Posterior vena cava (tissue), 2 donors: ENCODE measurements at regions not wholly inside any gene's neighbourhood (a gene's known extent, or its start where the extent isn't known, plus 50 kb on each side); places are given as distances from the start of the nearest gene placed in this dataset.

Experiments
- DNase-seq: peaks from one replicate; pipeline ENCODE4 v3.0.0-alpha.2; 2020; ENCODE audit warnings: low spot score
- intact Hi-C, 2 donors: fragments of 100-400 bp; cut with DNase I; formaldehyde crosslinking; loops; one replicate each; pipeline versions ENCODE4 v1.14.1 to v1.14.2; 2022 to 2023
- donor health status: DM: yes; HTN: yes; CAD: no.
- donor health status: DM: yes; HTN: yes; CAD: no.

GRCh38 chrX:139298437-139298836 is 232.1 kb upstream of the F9 start:
- intact Hi-C loops = no loop called here
- DNase-seq = no peak

- intact Hi-C loops = no loop called here
- no peak for DNase-seq
Measured at GRCh38 chrX:139297638-139298037, 232.9 kb upstream of the F9 start.

- intact Hi-C loops = no loop called here
- no peak for DNase-seq
Measured at GRCh38 chrX:139293991-139294390, 236.5 kb upstream of the F9 start.

GRCh38 chrX:139290310-139290709 is 240.2 kb upstream of the F9 start:
- intact Hi-C loops = no loop called here
- DNase-seq = no peak

- intact Hi-C loops = no loop called here
- no peak for DNase-seq
Measured at GRCh38 chrX:139287155-139287924, 243.2 kb upstream of the F9 start.

- DNase-seq = no peak
- intact Hi-C loops = no loop called here
Measured at GRCh38 chrX:139286342-139286741, 244.2 kb upstream of the F9 start.

- intact Hi-C loops = no loop called here
- DNase-seq = no peak
Measured at GRCh38 chrX:139267851-139268250, 262.7 kb upstream of the F9 start.

GRCh38 chrX:139246295-139246694 is 284.2 kb upstream of the F9 start:
- intact Hi-C loops = no loop called here
- no peak for DNase-seq

- intact Hi-C loops = no loop called here
Measured at GRCh38 chrX:139237141-139237540, 293.4 kb upstream of the F9 start.

GRCh38 chrX:139234898-139235297 is 295.6 kb upstream of the F9 start:
- intact Hi-C loops = no loop called here

More at GRCh38 chrX:139237141-139237540, 293.4 kb upstream of the F9 start:
- no peak for DNase-seq

GRCh38 chrX:139224953-139225665 is 305.4 kb upstream of the F9 start:
- intact Hi-C loops = loop anchor here in 1 of 2 donors (5.0 kb wide), 1 partner anchor 1033 kb away; no protein-coding TSS in a partner anchor
- no peak for DNase-seq

More at GRCh38 chrX:139234898-139235297, 295.6 kb upstream of the F9 start:
- no peak for DNase-seq

GRCh38 chrX:139222511-139223200 is 307.9 kb upstream of the F9 start:
- DNase-seq = no peak

GRCh38 chrX:139213241-139213709 is 317.3 kb upstream of the F9 start:
- intact Hi-C loops = no loop called here
- DNase-seq = no peak

More at GRCh38 chrX:139222511-139223200, 307.9 kb upstream of the F9 start:
- intact Hi-C loops = loop anchor here in 1 of 2 donors (5.0 kb wide), 1 partner anchor 1030 kb away; no protein-coding TSS in a partner anchor

- no peak for DNase-seq
- intact Hi-C loops = no loop called here
Measured at GRCh38 chrX:139211568-139212182, 318.9 kb upstream of the F9 start.

- no peak for DNase-seq
- intact Hi-C loops = no loop called here
Measured at GRCh38 chrX:139209342-139209741, 321.2 kb upstream of the F9 start.

- no peak for DNase-seq
Measured at GRCh38 chrX:139207655-139208054, 322.9 kb upstream of the F9 start.

GRCh38 chrX:139206914-139207313 is 323.6 kb upstream of the F9 start:
- DNase-seq = no peak
- intact Hi-C loops = no loop called here

More at GRCh38 chrX:139207655-139208054, 322.9 kb upstream of the F9 start:
- intact Hi-C loops = no loop called here

GRCh38 chrX:139204898-139205667 is 325.5 kb upstream of the F9 start:
- intact Hi-C loops = no loop called here
- peak; percentile 84 for DNase-seq

GRCh38 chrX:139204571-139204897 is 326.0 kb upstream of the F9 start:
- intact Hi-C loops = no loop called here
- DNase-seq = no peak
